ENCODE measurements at regions not wholly inside any gene's neighbourhood (a gene's known extent, or its start where the extent isn't known, plus 50 kb on each side); places are given as distances from the start of the nearest gene placed in this dataset.

DNA sequence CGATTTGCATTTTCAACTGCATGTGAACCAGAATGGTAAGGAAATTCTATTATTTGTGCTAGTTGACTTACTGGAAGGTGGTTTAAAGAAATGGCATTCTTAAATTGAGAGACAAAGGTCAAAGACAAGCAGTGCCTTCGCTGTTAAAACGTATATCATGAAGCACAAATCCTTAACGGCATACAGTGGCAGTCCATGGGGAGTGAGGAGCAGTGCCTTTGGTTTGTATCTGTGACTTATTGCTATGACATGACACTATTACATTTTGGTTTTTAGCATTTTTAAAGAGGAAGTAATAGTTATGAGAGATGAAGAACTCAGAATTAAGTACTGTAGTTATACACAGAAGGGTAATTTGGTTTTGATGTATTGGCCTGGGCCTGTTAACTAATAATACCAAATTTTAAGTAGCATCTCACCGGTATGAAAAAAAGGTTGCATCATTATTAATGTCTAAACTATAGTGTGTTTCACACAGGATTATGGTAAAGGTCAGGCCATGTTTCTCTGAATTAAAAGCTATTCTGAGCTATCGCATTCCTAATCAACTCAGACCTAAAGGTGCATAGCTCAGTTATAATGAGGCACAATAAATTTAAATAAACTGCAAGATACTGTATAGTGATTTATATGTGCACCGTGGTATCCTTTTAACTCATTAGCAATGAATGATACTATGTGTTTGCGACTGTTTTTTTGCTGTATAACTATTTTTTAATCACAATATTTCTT is 339.8 kb upstream of the ARRDC3 start:
- H3K9ac ChIP-seq (ENCODE audit: insufficient read depth, low read length), result no peak overlapping the region
- TF ChIP-seq EZH2 (IDR thresholded peaks at IDR 0.05; ENCODE audit: low read length, missing control alignments), result no peak
- TF ChIP-seq, protein P1, sequence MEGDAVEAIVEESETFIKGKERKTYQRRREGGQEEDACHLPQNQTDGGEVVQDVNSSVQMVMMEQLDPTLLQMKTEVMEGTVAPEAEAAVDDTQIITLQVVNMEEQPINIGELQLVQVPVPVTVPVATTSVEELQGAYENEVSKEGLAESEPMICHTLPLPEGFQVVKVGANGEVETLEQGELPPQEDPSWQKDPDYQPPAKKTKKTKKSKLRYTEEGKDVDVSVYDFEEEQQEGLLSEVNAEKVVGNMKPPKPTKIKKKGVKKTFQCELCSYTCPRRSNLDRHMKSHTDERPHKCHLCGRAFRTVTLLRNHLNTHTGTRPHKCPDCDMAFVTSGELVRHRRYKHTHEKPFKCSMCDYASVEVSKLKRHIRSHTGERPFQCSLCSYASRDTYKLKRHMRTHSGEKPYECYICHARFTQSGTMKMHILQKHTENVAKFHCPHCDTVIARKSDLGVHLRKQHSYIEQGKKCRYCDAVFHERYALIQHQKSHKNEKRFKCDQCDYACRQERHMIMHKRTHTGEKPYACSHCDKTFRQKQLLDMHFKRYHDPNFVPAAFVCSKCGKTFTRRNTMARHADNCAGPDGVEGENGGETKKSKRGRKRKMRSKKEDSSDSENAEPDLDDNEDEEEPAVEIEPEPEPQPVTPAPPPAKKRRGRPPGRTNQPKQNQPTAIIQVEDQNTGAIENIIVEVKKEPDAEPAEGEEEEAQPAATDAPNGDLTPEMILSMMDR (conservative IDR thresholded peaks at IDR 0.05 in 1 of 2, IDR thresholded peaks at IDR 0.05 in 1 of 2; ENCODE audit: low read depth in 1 of 2, low read length in 2 of 2), result no peak
- H3K27me3 ChIP-seq (ENCODE audit: control insufficient read depth, insufficient read depth, low read length), result no peaks in the 10 kb centered on the region
- H3K36me3 ChIP-seq (ENCODE audit: control insufficient read depth, insufficient read depth, low read length), result no peaks in the 10 kb centered on the region
- H3K4me1 ChIP-seq (ENCODE audit: control insufficient read depth, extremely low read depth, insufficient read depth, low read length), result no peaks in the 10 kb centered on the region
- no peaks in the 10 kb centered on the region for H3K79me2 ChIP-seq (ENCODE audit: control insufficient read depth, insufficient read depth, low read length)
- no peak overlapping the region for H3K27ac ChIP-seq (ENCODE audit: insufficient read depth, low read length)
- no peak overlapping the region for H3K4me2 ChIP-seq (ENCODE audit: extremely low read depth, insufficient read depth, low read length)
- H4K20me1 ChIP-seq (ENCODE audit: control insufficient read depth, extremely low read depth, insufficient read depth, low read length), result no peaks in the 10 kb centered on the region
- DNase-seq (ENCODE audit: low read depth in 2 of 2), result no peak
- no peak overlapping the region for H2AFZ ChIP-seq (ENCODE audit: low read length)
- H3K4me3 ChIP-seq (replicated peaks in 1 of 4; ENCODE audit: control extremely low read depth in 1 of 4, insufficient read depth in 1 of 4, low read depth in 3 of 4, low read length in 4 of 4), result no peak overlapping the region
- H3K9me3 ChIP-seq (ENCODE audit: control insufficient read depth, insufficient read depth, low read depth, low read length), result no peaks in the 10 kb centered on the region

DNA sequence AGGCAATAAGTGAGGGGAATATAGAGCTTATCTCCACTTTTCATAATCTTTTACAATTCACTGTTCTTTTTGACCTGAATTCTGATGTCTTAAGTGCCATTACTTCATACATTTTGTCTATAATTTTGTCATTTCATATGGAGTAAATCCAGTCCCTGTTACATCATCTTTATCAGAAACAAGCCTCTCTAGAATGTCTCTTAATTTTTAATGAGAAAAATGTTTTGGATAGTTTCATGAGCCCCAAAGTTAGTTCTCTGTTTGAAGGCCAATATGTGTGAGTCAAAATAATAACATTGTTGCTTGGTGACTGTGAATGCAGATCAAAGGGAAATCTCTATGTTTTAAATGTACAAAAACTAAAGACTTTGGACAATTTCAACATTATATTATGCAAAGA is 329.6 kb upstream of the ARRDC3 start:
- Histone ChIP-seq H3K79me2 (ENCODE audit: control insufficient read depth, insufficient read depth, low read length) (no peaks in the 10 kb centered on the region), H3K4me3 (replicated peaks in 1 of 4; ENCODE audit: control extremely low read depth in 1 of 4, insufficient read depth in 1 of 4, low read depth in 3 of 4, low read length in 4 of 4) (no peak overlapping the region), H3K27ac (ENCODE audit: insufficient read depth, low read length) (no peak overlapping the region), H3K4me1 (ENCODE audit: control insufficient read depth, extremely low read depth, insufficient read depth, low read length) (no peaks in the 10 kb centered on the region), H2AFZ (ENCODE audit: low read length) (no peak overlapping the region), H3K9ac (ENCODE audit: insufficient read depth, low read length) (no peak overlapping the region), H3K36me3 (ENCODE audit: control insufficient read depth, insufficient read depth, low read length) (no peaks in the 10 kb centered on the region), H4K20me1 (ENCODE audit: control insufficient read depth, extremely low read depth, insufficient read depth, low read length) (no peaks in the 10 kb centered on the region), H3K27me3 (ENCODE audit: control insufficient read depth, insufficient read depth, low read length) (no peaks in the 10 kb centered on the region), H3K4me2 (ENCODE audit: extremely low read depth, insufficient read depth, low read length) (no peak overlapping the region), H3K9me3 (ENCODE audit: control insufficient read depth, insufficient read depth, low read depth, low read length) (no peaks in the 10 kb centered on the region)
- DNase-seq (ENCODE audit: low read depth in 2 of 2), result peak; percentile 29 to 53
- TF ChIP-seq, protein P1 (conservative IDR thresholded peaks at IDR 0.05 in 1 of 2, IDR thresholded peaks at IDR 0.05 in 1 of 2; ENCODE audit: low read depth in 1 of 2, low read length in 2 of 2), result no peak
- no peak for TF ChIP-seq EZH2 (IDR thresholded peaks at IDR 0.05; ENCODE audit: low read length, missing control alignments)

DNA sequence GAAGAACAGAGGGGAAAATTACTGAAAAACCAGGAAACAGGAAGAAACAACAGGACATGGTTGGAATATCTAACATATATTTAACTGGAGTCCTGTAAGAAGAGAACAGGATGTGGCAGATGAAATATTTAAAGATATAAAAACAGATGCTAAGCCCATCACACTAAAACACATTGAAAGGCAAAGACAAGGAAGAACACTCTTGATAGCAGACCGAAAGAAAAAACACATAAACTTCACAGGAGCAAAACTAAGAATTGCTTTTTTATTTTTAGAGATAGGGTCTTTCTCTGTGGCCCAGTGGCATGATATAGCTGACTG is 324.4 kb upstream of the ARRDC3 start:
- H3K27me3 ChIP-seq (ENCODE audit: control insufficient read depth, insufficient read depth, low read length), result no peaks in the 10 kb centered on the region
- DNase-seq (ENCODE audit: low read depth in 2 of 2), result no peak
- no peaks in the 10 kb centered on the region for H3K9me3 ChIP-seq (ENCODE audit: control insufficient read depth, insufficient read depth, low read depth, low read length)
- TF ChIP-seq EZH2 (IDR thresholded peaks at IDR 0.05; ENCODE audit: low read length, missing control alignments), result no peak
- TF ChIP-seq, protein P1 (conservative IDR thresholded peaks at IDR 0.05 in 1 of 2, IDR thresholded peaks at IDR 0.05 in 1 of 2; ENCODE audit: low read depth in 1 of 2, low read length in 2 of 2), result no peak
- no peak overlapping the region for H3K27ac ChIP-seq (ENCODE audit: insufficient read depth, low read length)
- no peak overlapping the region for H3K4me2 ChIP-seq (ENCODE audit: extremely low read depth, insufficient read depth, low read length)
- H2AFZ ChIP-seq (ENCODE audit: low read length), result no peak overlapping the region
- H3K36me3 ChIP-seq (ENCODE audit: control insufficient read depth, insufficient read depth, low read length), result no peaks in the 10 kb centered on the region
- H3K9ac ChIP-seq (ENCODE audit: insufficient read depth, low read length), result no peak overlapping the region
- no peaks in the 10 kb centered on the region for H4K20me1 ChIP-seq (ENCODE audit: control insufficient read depth, extremely low read depth, insufficient read depth, low read length)
- no peaks in the 10 kb centered on the region for H3K4me1 ChIP-seq (ENCODE audit: control insufficient read depth, extremely low read depth, insufficient read depth, low read length)
- no peaks in the 10 kb centered on the region for H3K79me2 ChIP-seq (ENCODE audit: control insufficient read depth, insufficient read depth, low read length)
- H3K4me3 ChIP-seq (replicated peaks in 1 of 4; ENCODE audit: control extremely low read depth in 1 of 4, insufficient read depth in 1 of 4, low read depth in 3 of 4, low read length in 4 of 4), result no peak overlapping the region

All from fibroblast of lung (primary cell).